Panc1 (cell line): ENCODE measurements at regions not wholly inside any gene's neighbourhood (a gene's known extent, or its start where the extent isn't known, plus 50 kb on each side); places are given as distances from the start of the nearest gene placed in this dataset.

Experiments used
- ATAC-seq: fragments of 200-7000 bp; cut with Tn5 transposase; 2 replicates; pipeline ENCODE4 v1.9.1; 2020; ENCODE audit warnings: mild to moderate bottlenecking, moderate library complexity
- BruUV-seq: library from RNA; stranded (reverse); fragments of 400-500 nt; replicated peaks from 2 replicates; lab custom pipeline; 2021; lab: Mats Ljungman, UMichigan
- CTCF ChIA-PET: fragments of 300-600 bp; sonication (Branson Sonifier 250); formaldehyde crosslinking; loops from one replicate; lab custom pipeline; 2022; ENCODE audit warnings: antibody characterized with exemption; lab: Charles Lee
- POLR2A ChIA-PET: fragments of 300-600 bp; sonication (Branson Sonifier 250); formaldehyde crosslinking; loops from one replicate; lab custom pipeline; 2022; ENCODE audit warnings: antibody characterized with exemption; lab: Charles Lee
- DNase-seq: peaks from one replicate; pipeline ENCODE4 v3.0.0-alpha.2; 2010; ENCODE audit warnings: low read depth, low spot score
- H3K27ac ChIP-seq: 2 replicates; pipeline ENCODE4 v1.5.1; 2011; ENCODE audit warnings: mild to moderate bottlenecking, low read length, inconsistent platforms
- H3K27me3 ChIP-seq: fragments of 200-500 bp; sonication (Bioruptor generic); 2 replicates; pipeline ENCODE4 v1.6.0; 2014; ENCODE audit warnings: low read length, inconsistent platforms; ENCODE audit not compliant: control insufficient read depth, insufficient read depth
- H3K36me3 ChIP-seq: fragments of 200-500 bp; sonication (Bioruptor generic); 2 replicates; pipeline ENCODE4 v1.5.1; 2014; ENCODE audit warnings: inconsistent platforms, mild to moderate bottlenecking, low read length, moderate library complexity; ENCODE audit not compliant: control insufficient read depth, insufficient read depth
- H3K4me1 ChIP-seq: 2 replicates; pipeline ENCODE4 v1.5.1; 2011; ENCODE audit warnings: inconsistent platforms, mild to moderate bottlenecking, low read length, moderate library complexity; ENCODE audit not compliant: control insufficient read depth, insufficient read depth
- H3K4me3 ChIP-seq, 2 experiments: 2 replicates each; pipeline ENCODE4 v1.5.1; 2011 to 2012; ENCODE audit warnings: low read depth in 2 of 2, low read length in 2 of 2, mild to moderate bottlenecking in 2 of 2, inconsistent platforms in 1 of 2, moderate library complexity in 1 of 2
- H3K9me3 ChIP-seq: fragments of 200-500 bp; sonication (Bioruptor generic); 2 replicates; pipeline ENCODE4 v1.5.1; 2014; ENCODE audit warnings: low read depth, mild to moderate bottlenecking, inconsistent platforms, low read length, moderate library complexity; ENCODE audit not compliant: control insufficient read depth, insufficient read depth
- CTCF ChIP-seq: fragments of 450-650 bp; IDR thresholded peaks from 2 replicates; pipeline ENCODE4 v1.5.1; 2017; ENCODE audit warnings: mild to moderate bottlenecking
- POLR2AphosphoS5 ChIP-seq: IDR thresholded peaks from 2 replicates; pipeline ENCODE4 v1.6.1; 2012; ENCODE audit warnings: mild to moderate bottlenecking, low read depth, low read length, moderate library complexity
- REST ChIP-seq, 2 experiments: IDR thresholded peaks; 2 replicates each; pipeline ENCODE4 v1.6.1; 2011 to 2012; ENCODE audit warnings: low read depth in 2 of 2, control low read depth in 1 of 2, low read length in 1 of 2, mild to moderate bottlenecking in 1 of 2, moderate library complexity in 1 of 2; ENCODE audit not compliant: insufficient read depth in 1 of 2
- SIN3A ChIP-seq: IDR thresholded peaks from 2 replicates; pipeline ENCODE4 v1.6.1; 2012; ENCODE audit warnings: low read depth, mild to moderate bottlenecking, low read length, moderate library complexity, borderline replicate concordance; ENCODE audit not compliant: insufficient read depth
- TCF7L2 ChIP-seq: IDR thresholded peaks from 2 replicates; pipeline ENCODE4 v1.6.1; 2011; ENCODE audit warnings: mild to moderate bottlenecking, low read depth, low read length, inconsistent platforms
- in situ Hi-C: cut with HindIII; loops from 2 replicates; pipeline ENCODE4 v1.10.0; 2016; ENCODE audit warnings: low sequenced_read_pairs, low pct_unique_long_range_greater_than_20kb
- intact Hi-C: fragments of 100-400 bp; cut with micrococcal nuclease; formaldehyde crosslinking; loops from one replicate; pipeline ENCODE4 v1.10.0; 2022; ENCODE audit not compliant: unreplicated experiment

- in situ Hi-C loops = no loop called here
- ATAC-seq = no peak
- ChIA-PET CTCF (no interaction called here), POLR2A (no interaction called here)
- Histone ChIP-seq H3K36me3 (no peaks in the 10 kb centered on the region), H3K4me3 (no peak overlapping the region), H3K4me1 (no peaks in the 10 kb centered on the region), H3K9me3 (no peaks in the 10 kb centered on the region), H3K27me3 (peaks cover 6% of the 10 kb centered on the region), H3K27ac (no peak overlapping the region)
- TF ChIP-seq POLR2AphosphoS5 (no peak), REST (IDR thresholded peaks at IDR 0.05; ENCODE audit: insufficient read depth in 1 of 2, low read depth in 2 of 2, low read length in 1 of 2) (no peak), TCF7L2 (no peak), SIN3A (no peak), CTCF (no peak)
- no TSS peak for BruUV-seq
- DNase-seq = no peak
- intact Hi-C loops = no loop called here
Observed at GRCh38 chr6:111943266-111943665, 70.0 kb upstream of the FYN start.

- H3K4me3 ChIP-seq = no peak overlapping the region
- H3K36me3 ChIP-seq = no peaks in the 10 kb centered on the region
- no peaks in the 10 kb centered on the region for H3K9me3 ChIP-seq
- intact Hi-C loops = no loop called here
- no peaks in the 10 kb centered on the region for H3K4me1 ChIP-seq
- peaks cover 9% of the 10 kb centered on the region for H3K27me3 ChIP-seq
- TF ChIP-seq POLR2AphosphoS5 = no peak
- TF ChIP-seq CTCF = no peak
- no peak for TF ChIP-seq SIN3A
- TF ChIP-seq REST (IDR thresholded peaks at IDR 0.05; ENCODE audit: insufficient read depth in 1 of 2, low read depth in 2 of 2, low read length in 1 of 2) = no peak
- no peak for TF ChIP-seq TCF7L2
- in situ Hi-C loops = no loop called here
- ChIA-PET CTCF (no interaction called here), POLR2A (no interaction called here)
- DNase-seq (no peak), ATAC-seq (no peak)
- H3K27ac ChIP-seq = no peak overlapping the region
- no TSS peak for BruUV-seq
Observed at GRCh38 chr6:111943726-111944125, 70.5 kb upstream of the FYN start.
